Osteocyte (in vitro differentiated cells): ENCODE measurements at regions not wholly inside any gene's neighbourhood (a gene's known extent, or its start where the extent isn't known, plus 50 kb on each side); places are given as distances from the start of the nearest gene placed in this dataset.
"Not testable (repeated sequence)": the region's sequence is repeated elsewhere in the genome, so short reads cannot be mapped to it uniquely, and the experiment has no call there.

Source experiments
- DNase-seq: peaks from one replicate; pipeline ENCODE4 v3.0.0; 2021; ENCODE audit warnings: mixed read lengths; ENCODE audit not compliant: unreplicated experiment; ENCODE audit errors: extremely low spot score
- H3K27ac Mint-ChIP-seq: one replicate; pipeline ENCODE4 v1.8.0; 2021; ENCODE audit warnings: mild to moderate bottlenecking, mixed read lengths; ENCODE audit not compliant: unreplicated experiment
- H3K27me3 Mint-ChIP-seq: one replicate; pipeline ENCODE4 v1.8.0; 2021; ENCODE audit warnings: mixed read lengths; ENCODE audit not compliant: unreplicated experiment
- H3K36me3 Mint-ChIP-seq: one replicate; pipeline ENCODE4 v1.8.0; 2021; ENCODE audit warnings: mixed read lengths; ENCODE audit not compliant: unreplicated experiment
- H3K4me1 Mint-ChIP-seq: one replicate; pipeline ENCODE4 v1.8.0; 2021; ENCODE audit warnings: mixed read lengths; ENCODE audit not compliant: unreplicated experiment
- H3K4me3 Mint-ChIP-seq: one replicate; pipeline ENCODE4 v1.8.0; 2021; ENCODE audit warnings: mild to moderate bottlenecking, moderate library complexity, mixed read lengths; ENCODE audit not compliant: unreplicated experiment
- H3K9me3 Mint-ChIP-seq: one replicate; pipeline ENCODE4 v1.8.0; 2021; ENCODE audit warnings: mixed read lengths; ENCODE audit not compliant: unreplicated experiment
- CTCF ChIP-seq: fragments of 200-600 bp; sonication (generic); IDR thresholded peaks from 2 replicates; pipeline ENCODE4 v1.5.0; 2021; ENCODE audit warnings: antibody characterized with exemption, mild to moderate bottlenecking, moderate library complexity

DNA sequence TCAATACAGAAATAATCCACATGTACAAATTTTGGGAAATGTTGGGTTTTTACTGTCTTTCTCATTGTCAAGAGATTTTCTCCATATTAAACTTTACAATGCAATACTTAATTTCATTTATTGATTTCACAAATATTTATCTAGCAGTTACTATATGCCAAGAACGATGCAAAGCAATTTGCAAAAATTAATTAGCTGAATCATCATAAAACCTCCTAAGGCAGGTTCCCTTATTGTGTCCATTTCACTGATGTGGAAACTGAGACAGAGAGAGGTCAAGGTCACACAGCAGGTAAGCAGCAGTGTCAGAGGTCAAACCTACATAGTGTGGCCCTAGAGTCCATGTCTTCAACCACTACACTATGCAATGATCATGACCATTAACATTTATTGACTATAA, 286.8 kb upstream of the AUTS2 start:
- DNase-seq: no peak
- H3K27me3 Mint-ChIP-seq: peaks cover 31% of the 10 kb centered on the region
- no peaks in the 10 kb centered on the region for H3K9me3 Mint-ChIP-seq
- TF ChIP-seq CTCF: no peak
- no peaks in the 10 kb centered on the region for H3K36me3 Mint-ChIP-seq
- H3K27ac Mint-ChIP-seq: no peak overlapping the region
- no peak overlapping the region for H3K4me3 Mint-ChIP-seq
- H3K4me1 Mint-ChIP-seq: no peaks in the 10 kb centered on the region

DNA sequence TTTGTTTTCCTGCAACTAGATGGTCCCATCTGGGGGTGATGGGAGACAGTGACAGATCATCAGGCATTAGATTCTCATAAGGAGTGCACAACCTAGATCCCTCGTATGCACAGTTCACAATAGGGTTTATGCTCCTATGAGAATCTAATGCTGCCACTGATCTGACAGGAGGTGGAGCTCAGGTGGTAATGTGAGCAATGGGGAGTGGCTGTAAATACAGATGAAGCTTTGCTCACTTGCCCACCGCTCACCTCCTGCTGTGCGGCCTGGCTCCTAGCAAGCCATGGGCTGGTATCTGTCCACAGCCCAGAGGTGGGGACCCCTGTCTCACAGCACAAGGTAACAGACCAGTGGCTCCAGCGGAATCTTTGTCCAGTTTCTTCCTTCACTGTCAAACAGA, 284.4 kb upstream of the AUTS2 start:
- not testable (repeated sequence) for H3K36me3 Mint-ChIP-seq, DNase-seq, H3K4me3 Mint-ChIP-seq, H3K9me3 Mint-ChIP-seq, H3K27ac Mint-ChIP-seq, H3K4me1 Mint-ChIP-seq
- peaks cover 17% of the 10 kb centered on the region for H3K27me3 Mint-ChIP-seq

DNA sequence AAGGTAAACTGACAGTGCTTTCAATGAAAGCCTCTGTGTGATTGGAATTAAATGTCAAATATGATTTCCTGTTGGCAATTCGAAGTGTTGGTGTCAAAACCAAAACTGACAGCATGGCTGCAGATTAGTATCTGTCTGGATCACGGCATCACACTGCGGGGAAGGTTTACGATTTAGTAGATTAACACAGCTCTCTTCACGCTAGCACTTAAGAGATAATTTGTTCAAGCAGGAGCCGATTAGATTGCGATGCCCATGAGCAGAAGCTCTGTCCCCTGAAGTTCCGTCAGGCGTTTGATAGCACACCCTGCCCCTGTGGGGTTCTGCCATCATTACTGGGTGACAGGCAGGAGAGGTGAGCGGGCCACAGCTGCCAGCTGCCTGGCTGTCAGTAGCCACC, 279.5 kb upstream of the AUTS2 start:
- Mint-ChIP-seq H3K9me3 (no peaks in the 10 kb centered on the region), H3K27me3 (peaks cover 16% of the 10 kb centered on the region), H3K36me3 (no peaks in the 10 kb centered on the region), H3K4me3 (no peak overlapping the region), H3K27ac (no peak overlapping the region), H3K4me1 (no peaks in the 10 kb centered on the region)
- no peak for TF ChIP-seq CTCF
- DNase-seq: no peak

DNA sequence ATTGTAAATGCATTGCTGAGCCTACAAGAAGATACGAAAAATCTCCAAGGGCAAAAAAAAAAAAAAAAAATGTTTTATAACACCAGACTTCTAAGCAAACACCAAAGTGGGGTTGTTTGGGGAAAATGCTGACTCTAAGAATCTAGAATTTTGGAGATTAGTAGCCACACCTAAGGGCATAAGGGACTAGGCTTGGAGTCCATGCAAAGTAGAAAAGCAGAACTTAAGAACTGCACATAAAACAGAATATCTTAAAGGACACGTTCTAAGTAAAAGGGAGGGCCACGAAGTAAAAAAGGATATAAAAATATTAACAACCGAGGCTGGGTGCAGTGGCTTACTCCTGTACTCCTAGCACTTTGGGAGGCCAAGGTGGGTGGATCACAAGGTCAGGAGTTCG, 269.8 kb upstream of the AUTS2 start:
- H3K36me3 Mint-ChIP-seq: no peaks in the 10 kb centered on the region
- no peak overlapping the region for H3K4me3 Mint-ChIP-seq
- no peak for TF ChIP-seq CTCF
- no peaks in the 10 kb centered on the region for H3K4me1 Mint-ChIP-seq
- peaks cover 8% of the 10 kb centered on the region for H3K9me3 Mint-ChIP-seq
- H3K27me3 Mint-ChIP-seq: no peaks in the 10 kb centered on the region
- DNase-seq: no peak
- H3K27ac Mint-ChIP-seq: no peak overlapping the region

- peaks cover 5% of the 10 kb centered on the region for H3K27me3 Mint-ChIP-seq
- DNase-seq: no peak
- H3K4me3 Mint-ChIP-seq: no peak overlapping the region
- no peaks in the 10 kb centered on the region for H3K36me3 Mint-ChIP-seq
- peaks cover 10% of the 10 kb centered on the region for H3K4me1 Mint-ChIP-seq
- H3K9me3 Mint-ChIP-seq: peaks cover 8% of the 10 kb centered on the region
- H3K27ac Mint-ChIP-seq: no peak overlapping the region
- no peak for TF ChIP-seq CTCF
These were observed 263.6 kb upstream of the AUTS2 start for GRCh38 chr7:69334701-69335100.

DNA sequence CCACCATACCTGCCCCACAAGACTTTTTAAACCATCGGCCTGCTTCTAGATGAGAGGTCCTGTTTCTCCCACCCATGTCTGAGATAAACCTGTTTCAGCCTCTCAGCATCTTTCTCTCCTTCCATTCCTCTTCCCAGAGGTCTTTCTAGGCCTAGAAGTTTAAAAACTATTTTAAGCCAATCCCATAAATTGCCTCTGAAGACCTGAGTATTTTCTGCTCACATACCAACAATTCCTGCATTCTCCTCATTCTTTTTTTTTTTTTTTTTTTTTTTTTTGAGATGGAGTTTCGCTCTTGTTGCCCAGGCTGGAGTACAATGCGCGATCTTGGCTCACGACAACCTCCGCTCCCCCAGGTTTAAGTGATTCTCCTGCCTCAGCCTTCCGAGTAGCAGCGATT, 262.9 kb upstream of the AUTS2 start:
- Mint-ChIP-seq H3K9me3 (peaks cover 3% of the 10 kb centered on the region), H3K27me3 (peaks cover 5% of the 10 kb centered on the region), H3K4me1 (peaks cover 10% of the 10 kb centered on the region), H3K36me3 (no peaks in the 10 kb centered on the region), H3K4me3 (no peak overlapping the region), H3K27ac (no peak overlapping the region)
- no peak for TF ChIP-seq CTCF
- no peak for DNase-seq
